ENCODE measurements at regions not wholly inside any gene's neighbourhood (a gene's known extent, or its start where the extent isn't known, plus 50 kb on each side); places are given as distances from the start of the nearest gene placed in this dataset.
"Not testable (repeated sequence)": the region's sequence is repeated elsewhere in the genome, so short reads cannot be mapped to it uniquely, and the experiment has no call there.

DNA sequence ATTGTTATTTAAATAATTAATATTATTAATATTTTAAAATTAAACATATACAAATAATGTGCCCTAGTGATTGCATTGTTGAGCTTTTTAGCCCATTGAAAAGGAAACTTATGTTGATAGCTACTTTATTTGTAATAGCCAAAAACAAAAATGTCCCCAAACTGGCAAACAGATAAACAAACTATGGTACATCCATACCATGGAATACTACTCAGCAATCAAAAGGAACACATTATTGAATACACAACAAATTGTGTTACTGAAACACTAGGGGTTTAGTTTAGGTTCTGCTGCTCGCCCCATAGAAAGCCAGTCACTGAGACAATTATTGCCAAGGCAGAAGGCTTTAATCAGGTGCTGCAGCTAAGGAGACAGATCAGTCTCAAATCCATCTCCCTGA, 239.7 kb upstream of the KITLG start:
- DNase-seq (ENCODE audit: low spot score), result no peak

DNA sequence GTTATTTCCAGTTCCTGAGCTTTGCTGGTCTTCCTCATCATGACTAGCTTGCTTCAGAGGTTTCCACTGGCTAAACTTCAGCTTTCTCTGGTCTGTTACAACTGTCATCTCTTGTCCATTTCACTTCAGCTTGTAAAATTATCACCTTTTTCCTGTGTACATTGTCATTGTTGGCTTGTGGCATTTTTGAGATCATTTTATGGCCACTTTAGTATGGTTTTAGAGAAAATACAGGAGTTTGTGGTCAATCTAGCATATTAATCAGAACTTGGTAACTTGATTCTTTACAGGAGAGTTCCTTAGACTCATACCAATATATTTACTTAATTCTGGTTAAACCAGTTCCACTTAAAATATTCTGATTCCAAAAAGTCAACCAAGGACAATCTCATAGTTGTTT, 235.9 kb upstream of the KITLG start:
- DNase-seq (ENCODE audit: low spot score), result no peak

GRCh38 chr12:88814779-88815178, 234.5 kb upstream of the KITLG start:
- DNase-seq (ENCODE audit: low spot score), result no peak

GRCh38 chr12:88812610-88813009, 232.3 kb upstream of the KITLG start:
- no peak for DNase-seq (ENCODE audit: low spot score)

GRCh38 chr12:88810806-88811205, 230.5 kb upstream of the KITLG start:
- DNase-seq (ENCODE audit: low spot score), result no peak

DNA sequence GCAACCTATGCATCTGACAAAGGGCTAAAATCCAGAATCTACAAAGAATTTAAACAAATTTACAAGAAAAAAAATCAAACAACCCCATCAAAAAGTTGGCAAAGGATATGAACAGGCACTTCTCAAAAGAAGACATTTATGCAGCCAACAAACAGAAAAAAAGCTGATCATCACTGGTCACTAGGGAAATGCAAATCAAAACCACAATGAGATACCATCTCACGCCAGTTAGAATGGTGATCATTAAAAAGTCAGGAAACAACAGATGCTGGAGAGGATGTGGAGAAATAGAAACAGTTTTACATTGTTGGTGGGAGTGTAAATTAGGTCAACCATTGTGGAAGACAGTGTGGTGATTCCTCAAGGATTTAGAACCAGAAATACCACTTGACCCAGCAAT, 229.6 kb upstream of the KITLG start:
- not testable (repeated sequence) for DNase-seq (ENCODE audit: low spot score)

- no peak for DNase-seq (ENCODE audit: low spot score)
Measured at GRCh38 chr12:88805692-88806091, 225.4 kb upstream of the KITLG start.

GRCh38 chr12:88805286-88805685, 225.0 kb upstream of the KITLG start:
- no peak for DNase-seq (ENCODE audit: low spot score)

DNA sequence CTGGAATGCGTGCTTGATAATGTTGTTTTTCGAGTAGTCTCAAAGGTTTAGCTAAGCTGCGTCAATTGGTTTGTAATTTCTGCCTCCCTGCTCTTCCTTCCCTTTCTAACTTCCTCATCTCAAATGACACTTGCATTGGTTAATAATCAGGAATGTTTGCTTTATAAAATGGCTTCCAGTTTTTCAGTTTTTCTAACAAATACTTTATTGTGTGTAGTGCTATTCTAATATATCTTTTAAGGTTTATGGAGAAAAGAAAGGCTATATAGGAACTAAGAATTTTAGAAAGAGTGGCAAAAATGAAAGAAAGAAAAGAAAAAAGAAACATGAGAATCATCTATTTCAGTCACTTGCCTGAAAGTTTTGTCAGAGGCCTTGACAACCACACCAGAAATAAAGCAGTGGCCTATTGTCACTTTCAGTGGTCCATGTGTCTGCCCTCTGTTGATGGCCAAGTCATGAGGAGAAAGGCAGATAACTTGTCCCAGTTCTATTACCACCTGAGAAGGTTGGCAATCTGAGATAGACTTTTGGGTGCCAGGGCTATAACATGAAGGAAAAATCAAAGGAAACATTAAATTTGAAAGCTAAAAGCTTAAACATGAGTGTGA, 221.9 kb upstream of the KITLG start:
- DNase-seq (ENCODE audit: low spot score), result no peak

DNA sequence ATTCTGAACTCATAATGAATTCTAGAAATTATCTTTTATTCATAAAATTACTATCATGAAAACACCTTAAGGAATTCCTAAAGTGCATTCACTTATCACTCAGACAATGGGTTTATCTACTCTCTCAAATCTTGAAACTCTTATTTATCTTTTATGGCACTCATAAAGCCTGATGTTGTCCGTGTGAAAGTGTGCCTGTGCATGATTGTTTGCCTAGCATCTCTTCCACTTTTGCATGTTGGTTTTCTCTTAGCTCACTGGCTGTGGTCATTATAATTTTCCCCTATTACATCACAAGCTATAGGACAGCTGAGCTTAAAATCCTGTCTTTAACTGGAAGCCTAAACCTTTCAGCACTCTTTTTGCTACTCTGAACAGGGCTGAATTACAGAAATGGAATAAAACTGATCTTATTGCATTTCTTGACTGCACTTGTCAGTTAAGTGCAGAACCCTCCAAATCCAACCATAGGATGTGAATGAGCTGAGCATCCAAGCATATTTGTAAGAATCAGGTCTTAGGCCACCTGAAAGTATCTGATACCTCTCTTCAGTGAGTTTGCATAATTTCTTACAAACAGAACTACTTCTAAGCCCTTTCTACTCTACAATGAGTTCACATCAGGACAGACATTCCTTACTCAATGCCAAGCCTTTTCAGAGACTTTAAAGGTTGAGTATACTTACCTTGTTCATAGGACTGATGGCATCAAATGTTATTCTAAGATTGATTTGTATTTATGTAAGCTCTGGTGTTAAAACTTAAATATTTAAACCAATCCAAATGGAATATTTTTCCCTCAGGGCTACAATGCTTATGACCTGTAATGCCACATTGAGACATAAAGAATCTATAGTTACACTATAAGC, 221.2 kb upstream of the KITLG start:
- DNase-seq (ENCODE audit: low spot score), result no peak

- no peak for DNase-seq (ENCODE audit: low spot score)
Measured at GRCh38 chr12:88793096-88793495, 212.8 kb upstream of the KITLG start.

GRCh38 chr12:88790231-88790630, 210.0 kb upstream of the KITLG start:
- no peak for DNase-seq (ENCODE audit: low spot score)

DNA sequence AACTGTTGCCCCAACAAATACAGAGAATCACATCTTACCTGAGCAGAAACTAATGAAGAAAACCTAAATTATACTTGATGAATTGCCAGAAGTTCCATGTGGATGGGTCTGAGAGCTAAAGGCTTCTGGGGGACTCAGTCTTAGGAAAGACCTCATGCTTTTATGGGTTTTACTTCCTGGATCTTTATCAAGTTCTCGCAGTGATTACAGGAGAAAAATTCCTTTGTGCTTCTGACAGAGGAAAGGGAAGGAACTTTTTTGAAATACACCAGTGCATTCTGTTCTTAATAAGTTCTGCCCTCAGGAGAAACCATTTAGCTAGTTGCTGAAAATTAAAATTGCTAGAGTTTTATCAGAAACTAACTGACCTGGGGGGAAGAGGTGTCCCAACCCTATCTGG, 203.9 kb upstream of the KITLG start:
- no peak for DNase-seq (ENCODE audit: low spot score)

- DNase-seq (ENCODE audit: low spot score), result no peak
Measured at GRCh38 chr12:88782351-88782750, 202.1 kb upstream of the KITLG start.

GRCh38 chr12:88781909-88782308, 201.6 kb upstream of the KITLG start:
- no peak for DNase-seq (ENCODE audit: low spot score)

DNA sequence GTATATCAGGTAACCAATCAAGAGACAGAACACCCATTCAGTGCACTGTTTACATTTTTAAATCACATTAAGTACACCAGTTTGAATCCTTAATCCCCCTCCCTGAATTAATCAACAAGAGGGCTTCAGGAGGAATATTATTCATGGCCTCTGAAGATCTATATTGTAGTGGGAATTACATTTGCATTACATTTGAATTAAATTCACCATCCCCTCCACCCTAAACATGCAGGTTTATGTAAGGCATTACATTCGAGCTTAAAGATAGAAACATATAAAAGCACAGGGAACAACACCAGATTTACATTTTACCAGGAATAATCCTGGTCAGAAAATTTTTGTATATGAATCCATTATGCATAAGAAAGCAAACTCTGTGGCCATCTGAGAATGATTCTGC, 197.8 kb upstream of the KITLG start:
- DNase-seq (ENCODE audit: low spot score), result no peak

DNA sequence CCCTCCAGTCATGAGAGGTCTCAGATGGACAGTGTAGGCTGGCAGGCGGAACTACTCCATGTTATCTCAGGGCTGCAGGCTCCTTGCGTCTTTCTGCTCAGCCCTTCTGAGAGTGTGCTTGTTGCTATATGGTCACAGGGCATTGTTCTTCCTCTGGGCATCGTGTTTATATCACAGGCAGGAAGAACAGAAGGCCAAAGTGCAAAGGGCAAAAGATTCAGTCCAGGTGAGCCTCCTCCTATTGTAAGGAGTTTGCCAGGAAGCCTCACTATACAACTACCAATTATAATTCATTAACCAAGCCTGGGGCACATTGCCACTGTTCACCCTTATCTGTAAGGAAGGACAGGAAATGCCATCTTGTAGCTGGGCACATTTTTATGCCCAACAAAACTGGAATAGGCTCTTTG, 195.5 kb upstream of the KITLG start:
- no peak for DNase-seq (ENCODE audit: low spot score)

DNA sequence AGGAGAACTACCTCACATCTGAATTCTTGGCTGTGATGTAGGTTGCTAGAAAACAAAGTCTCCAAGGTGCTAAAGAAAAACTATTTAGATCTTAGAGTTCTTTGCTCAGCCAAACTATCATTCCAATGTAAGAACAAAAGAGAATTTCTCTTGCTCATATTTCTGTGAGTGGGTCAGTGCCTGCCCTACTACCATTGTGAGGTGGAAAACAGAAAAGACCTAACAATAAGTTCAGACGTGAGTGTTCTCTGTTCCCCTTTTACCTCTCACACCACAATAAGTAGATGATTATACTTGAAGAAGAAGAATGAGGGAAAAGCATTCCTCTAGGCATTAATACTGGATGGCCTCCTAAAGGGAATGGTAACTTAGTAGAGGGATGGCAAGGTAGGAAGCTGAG, 187.4 kb upstream of the KITLG start:
- no peak for DNase-seq (ENCODE audit: low spot score)

DNA sequence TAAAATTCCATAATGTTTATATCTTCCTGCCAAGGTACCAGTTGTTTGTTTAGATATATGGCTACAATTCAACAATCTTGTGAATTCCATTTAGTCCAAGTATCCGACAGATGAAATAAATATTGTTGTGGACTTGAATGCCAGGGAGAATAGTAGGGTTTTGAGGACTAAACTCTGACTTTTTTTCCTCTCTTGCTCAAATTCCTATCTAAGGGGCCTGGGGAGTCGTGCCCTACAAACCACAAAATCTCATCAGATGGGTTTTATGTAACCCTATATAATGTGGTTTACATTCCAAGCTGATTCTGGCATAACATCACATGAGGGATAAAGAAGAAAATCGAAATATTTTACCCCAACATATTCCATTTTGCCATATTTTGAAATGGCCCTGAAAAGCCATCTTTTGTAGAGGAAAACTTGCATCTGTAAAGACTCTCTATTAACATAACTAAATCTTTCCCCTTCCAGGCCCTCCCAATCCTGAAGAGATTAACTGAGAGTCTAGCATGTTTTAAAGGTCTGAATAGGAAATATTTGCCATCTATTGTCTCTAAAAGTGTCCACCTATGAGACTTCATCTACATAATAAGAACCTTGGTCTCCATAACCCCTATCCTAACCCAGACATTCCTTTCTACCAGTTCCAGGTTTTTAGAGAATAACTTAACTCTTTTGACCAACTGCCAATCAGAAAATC, 184.7 kb upstream of the KITLG start:
- DNase-seq (ENCODE audit: low spot score), result no peak

DNA sequence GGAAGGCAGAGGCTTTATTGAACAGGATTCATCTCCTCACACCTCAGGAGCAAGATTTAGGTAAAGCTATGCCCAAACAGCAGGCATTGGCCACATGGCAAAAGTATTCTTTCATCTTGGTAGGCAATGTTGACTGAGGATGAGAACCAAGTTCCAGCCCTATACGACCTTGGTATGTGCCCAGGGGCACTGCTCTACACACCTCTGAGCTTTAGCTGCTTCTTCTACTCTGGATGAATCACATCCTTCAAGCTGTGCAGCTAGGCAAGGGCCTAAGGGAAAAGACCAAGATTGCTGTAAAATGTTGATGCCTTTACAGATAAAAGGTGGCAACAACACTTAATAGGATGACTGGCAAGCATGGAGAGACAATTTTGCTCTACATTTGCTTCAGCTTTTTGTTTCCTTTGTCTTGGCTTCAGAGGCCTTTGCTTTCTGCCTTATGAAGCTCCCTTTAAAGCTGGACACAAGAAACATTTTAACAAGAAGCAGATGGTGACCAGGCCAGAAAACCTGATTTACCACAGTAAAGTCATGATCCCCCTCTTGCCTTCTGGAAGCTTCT, 183.3 kb upstream of the KITLG start:
- no peak for DNase-seq (ENCODE audit: low spot score)

DNA sequence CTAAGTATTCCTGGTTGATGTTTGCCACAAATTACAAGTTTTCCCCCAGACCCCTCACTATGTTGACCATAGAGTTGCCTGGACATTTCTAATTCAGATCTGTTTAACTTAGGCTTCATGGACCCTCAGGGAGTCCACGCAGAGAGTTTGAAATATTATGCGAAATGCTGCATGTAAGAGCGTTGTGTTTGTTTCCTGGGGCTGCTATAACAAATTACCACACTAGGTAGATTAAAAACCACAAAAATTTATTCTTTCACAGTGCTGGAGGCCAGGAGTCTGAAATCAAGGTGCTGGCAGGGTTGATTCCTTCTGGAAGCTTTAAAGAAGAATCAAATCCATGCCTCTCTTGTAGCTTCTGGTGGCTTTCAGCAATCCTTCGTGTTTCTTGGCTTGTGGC, 177.9 kb upstream of the KITLG start:
- DNase-seq (ENCODE audit: low spot score), result no peak

DNA sequence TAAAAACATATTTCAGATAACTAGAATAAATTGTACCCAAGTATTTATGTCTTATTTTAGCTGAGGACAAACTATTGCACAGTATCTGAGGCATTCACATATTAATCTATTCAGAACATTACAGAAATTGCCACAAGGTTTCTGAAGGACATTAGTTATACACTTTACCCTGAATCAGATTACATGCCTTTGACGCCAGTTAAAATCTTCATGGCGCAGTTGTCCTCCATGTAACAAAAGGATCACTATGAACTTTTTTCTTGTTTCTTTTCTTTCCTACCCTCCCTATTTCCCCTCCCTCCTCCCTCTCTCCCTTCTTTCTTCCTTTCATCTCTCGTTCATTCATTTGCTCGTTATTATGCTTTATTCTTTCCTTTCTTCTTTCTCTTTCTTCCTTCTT, 176.6 kb upstream of the KITLG start:
- no peak for DNase-seq (ENCODE audit: low spot score)

DNA sequence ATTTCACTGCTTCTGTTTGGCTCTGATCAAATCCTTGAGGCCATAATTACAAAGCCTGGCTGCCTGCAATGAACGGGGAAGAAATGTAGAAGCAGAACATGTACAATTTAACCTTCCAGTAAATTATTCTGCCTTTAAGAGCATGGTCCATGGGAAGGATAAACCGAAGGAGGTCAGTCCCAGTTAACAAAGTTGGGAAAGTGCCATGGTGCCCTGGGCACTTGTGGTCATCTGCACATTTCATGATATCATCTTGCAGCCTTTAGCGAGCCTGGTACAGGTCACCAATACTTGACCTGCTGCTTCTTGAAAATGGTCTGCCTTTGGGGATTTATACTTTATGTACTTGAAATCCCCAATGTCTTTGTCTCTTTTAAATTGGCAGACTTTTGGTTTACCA, 175.9 kb upstream of the KITLG start:
- DNase-seq (ENCODE audit: low spot score), result no peak
